ENCODE measurements at regions not wholly inside any gene's neighbourhood (a gene's known extent, or its start where the extent isn't known, plus 50 kb on each side); places are given as distances from the start of the nearest gene placed in this dataset.

- TF ChIP-seq CTCF (IDR thresholded peaks at IDR 0.05): no peak
- no peak for TF ChIP-seq POLR2A (IDR thresholded peaks at IDR 0.05)
These were observed 124.4 kb upstream of the PGR start for GRCh38 chr11:101254037-101254436.

Measured in adrenal gland (tissue), 5 donors.